GM18511 (cell line): ENCODE measurements at regions not wholly inside any gene's neighbourhood (a gene's known extent, or its start where the extent isn't known, plus 50 kb on each side); places are given as distances from the start of the nearest gene placed in this dataset.
"Not testable (repeated sequence)": the region's sequence is repeated elsewhere in the genome, so short reads cannot be mapped to it uniquely, and the experiment has no call there.

ENCODE experiments used
- ATAC-seq: cut with Tn5 transposase; IDR thresholded peaks from one replicate; pipeline ENCODE4 v1.9.1; 2021; ENCODE audit warnings: mild to moderate bottlenecking, moderate library complexity; ENCODE audit not compliant: unreplicated experiment

GRCh38 chr17:13099089-13099735 lies 81.4 kb upstream of the ELAC2 start:
- ATAC-seq: no peak

- ATAC-seq: no peak
These were observed 78.5 kb upstream of the ELAC2 start for GRCh38 chr17:13096291-13096690.

GRCh38 chr17:13092010-13092409 lies 74.2 kb upstream of the ELAC2 start:
- ATAC-seq: not testable (repeated sequence)

GRCh38 chr17:13088666-13089065 lies 70.8 kb upstream of the ELAC2 start:
- no peak for ATAC-seq

GRCh38 chr17:13087802-13088201 lies 70.0 kb upstream of the ELAC2 start:
- ATAC-seq: no peak

GRCh38 chr17:13086142-13086769 lies 68.4 kb upstream of the ELAC2 start:
- no peak for ATAC-seq

GRCh38 chr17:13085578-13085977 lies 67.8 kb upstream of the ELAC2 start:
- ATAC-seq: no peak

- ATAC-seq: no peak
These were observed 66.6 kb upstream of the ELAC2 start for GRCh38 chr17:13084420-13084819.

- no peak for ATAC-seq
These were observed 61.0 kb upstream of the ELAC2 start for GRCh38 chr17:13078591-13079385.

GRCh38 chr17:13076905-13077304 lies 59.1 kb upstream of the ELAC2 start:
- no peak for ATAC-seq

- ATAC-seq: no peak
These were observed 56.2 kb upstream of the ELAC2 start for GRCh38 chr17:13074026-13074425.

GRCh38 chr17:13073018-13073417 lies 55.2 kb upstream of the ELAC2 start:
- ATAC-seq: no peak

- no peak for ATAC-seq
These were observed 52.9 kb upstream of the ELAC2 start for GRCh38 chr17:13070732-13071131.

- ATAC-seq: no peak
These were observed 49.9 kb upstream of the ELAC2 start for GRCh38 chr17:13067629-13068303.
